ENCODE measurements at regions not wholly inside any gene's neighbourhood (a gene's known extent, or its start where the extent isn't known, plus 50 kb on each side); places are given as distances from the start of the nearest gene placed in this dataset.

GRCh38 chr17:69717819-69718218 lies 303.3 kb downstream of the MAP2K6 start:
- H3K4me2 ChIP-seq (ENCODE audit: low read length): no peak overlapping the region
- no peaks in the 10 kb centered on the region for H3K79me2 ChIP-seq (replicated peaks; ENCODE audit: insufficient read depth, low read length)
- no peak overlapping the region for H3K4me3 ChIP-seq (ENCODE audit: low read length)
- TF ChIP-seq MXI1 (conservative IDR thresholded peaks at IDR 0.05; ENCODE audit: poor library complexity, severe bottlenecking) (no peak), POLR2AphosphoS5 (IDR thresholded peaks at IDR 0.05) (no peak)
- H3K9ac ChIP-seq (ENCODE audit: low read length): no peak overlapping the region
- H3K9me3 ChIP-seq (ENCODE audit: low read length): no peaks in the 10 kb centered on the region
- H4K20me1 ChIP-seq (ENCODE audit: insufficient read depth): no peaks in the 10 kb centered on the region
- no peak overlapping the region for H3K27ac ChIP-seq (ENCODE audit: low read length)
- no peaks in the 10 kb centered on the region for H3K36me3 ChIP-seq (ENCODE audit: insufficient read depth, low read length)
- no peaks in the 10 kb centered on the region for H3F3A ChIP-seq (ENCODE audit: insufficient read depth, low read length, poor library complexity, severe bottlenecking)
- no peak overlapping the region for H2AFZ ChIP-seq (ENCODE audit: low read depth, low read length)
- no peaks in the 10 kb centered on the region for H3K27me3 ChIP-seq (ENCODE audit: insufficient read depth, low read depth, low read length)
- H3K9me2 ChIP-seq (ENCODE audit: insufficient read depth, low read length): no peaks in the 10 kb centered on the region

GRCh38 chr17:69719474-69720048 lies 305.1 kb downstream of the MAP2K6 start:
- TF ChIP-seq REST (IDR thresholded peaks at IDR 0.05; ENCODE audit: borderline replicate concordance) (no peak), MXI1 (conservative IDR thresholded peaks at IDR 0.05; ENCODE audit: poor library complexity, severe bottlenecking) (no peak), POLR2AphosphoS5 (IDR thresholded peaks at IDR 0.05) (no peak), TAF1 (IDR thresholded peaks at IDR 0.05; ENCODE audit: low read depth) (no peak), EZH2 (IDR thresholded peaks at IDR 0.05; ENCODE audit: borderline replicate concordance, insufficient read depth, low read length, poor library complexity, severe bottlenecking) (no peak), EP300 (conservative IDR thresholded peaks at IDR 0.05; ENCODE audit: poor library complexity, severe bottlenecking) (no peak), RAD21 (conservative IDR thresholded peaks at IDR 0.05) (no peak), CTCF (IDR thresholded peaks at IDR 0.05; ENCODE audit: poor library complexity, severe bottlenecking) (no peak), SMC3 (conservative IDR thresholded peaks at IDR 0.05; ENCODE audit: poor library complexity) (no peak)
- Histone ChIP-seq H3K27ac (ENCODE audit: low read length) (no peak overlapping the region), H3K79me2 (replicated peaks; ENCODE audit: insufficient read depth, low read length) (no peaks in the 10 kb centered on the region), H3K9me3 (ENCODE audit: low read length) (no peaks in the 10 kb centered on the region), H3K4me3 (ENCODE audit: low read length) (no peak overlapping the region), H3F3A (ENCODE audit: insufficient read depth, low read length, poor library complexity, severe bottlenecking) (no peaks in the 10 kb centered on the region), H3K36me3 (ENCODE audit: insufficient read depth, low read length) (no peaks in the 10 kb centered on the region), H4K20me1 (ENCODE audit: insufficient read depth) (no peaks in the 10 kb centered on the region), H3K4me2 (ENCODE audit: low read length) (no peak overlapping the region), H2AFZ (ENCODE audit: low read depth, low read length) (no peak overlapping the region), H3K9me2 (ENCODE audit: insufficient read depth, low read length) (no peaks in the 10 kb centered on the region), H3K27me3 (ENCODE audit: insufficient read depth, low read depth, low read length) (no peaks in the 10 kb centered on the region), H3K9ac (ENCODE audit: low read length) (no peak overlapping the region)
